ENCODE measurements at regions not wholly inside any gene's neighbourhood (a gene's known extent, or its start where the extent isn't known, plus 50 kb on each side); places are given as distances from the start of the nearest gene placed in this dataset.

- Mint-ChIP-seq H3K27me3 (ENCODE audit: low read depth) (no peaks in the 10 kb centered on the region), H3K4me1 (no peaks in the 10 kb centered on the region), H3K4me3 (no peak overlapping the region), H3K27ac (no peak overlapping the region), H3K9me3 (peaks cover 0 to 12% of the 10 kb centered on the region in 2 experiments; a peak in 2 of 5 replicates), H3K36me3 (ENCODE audit: insufficient read depth in 1 of 3, low read depth in 3 of 3) (no peaks in the 10 kb centered on the region)
- DNase-seq = no peak
- H2AFZ ChIP-seq (ENCODE audit: low read length) = no peak overlapping the region
- H3K14ac ChIP-seq (ENCODE audit: insufficient read depth, low read length) = no peak overlapping the region
- no peak overlapping the region for H3K23ac ChIP-seq (ENCODE audit: insufficient read length, low read depth, low read length)
- H4K91ac ChIP-seq (ENCODE audit: insufficient read length, low read depth, low read length) = no peak overlapping the region
- no peak overlapping the region for H3K18ac ChIP-seq (ENCODE audit: insufficient read length, low read depth, low read length)
- H4K20me1 ChIP-seq (ENCODE audit: control insufficient read depth, insufficient read depth, insufficient read length) = no peaks in the 10 kb centered on the region
- H3K79me1 ChIP-seq (ENCODE audit: insufficient read depth, low read depth, low read length, poor library complexity, severe bottlenecking) = no peaks in the 10 kb centered on the region
- WGBS (ENCODE audit: extremely low coverage, insufficient read length, low lambda C conversion rate) = no CpG with 5 or more reads among the region's 3 CpGs
- H2BK15ac ChIP-seq (ENCODE audit: low read depth, low read length) = no peak overlapping the region
- no peaks in the 10 kb centered on the region for H3K9me3 ChIP-seq (ENCODE audit: control insufficient read depth, low read depth, low read length)
- H3K23me2 ChIP-seq (ENCODE audit: insufficient read length, low read depth, low read length, poor library complexity, severe bottlenecking) = no peaks in the 10 kb centered on the region
- H3K27me3 ChIP-seq (ENCODE audit: insufficient read depth, low read length) = no peaks in the 10 kb centered on the region
- H2BK20ac ChIP-seq (ENCODE audit: low read depth, low read length, poor library complexity, severe bottlenecking) = no peak overlapping the region
- no peak overlapping the region for H3K4ac ChIP-seq (ENCODE audit: low read depth, low read length)
- no peak overlapping the region for H2AK5ac ChIP-seq (ENCODE audit: insufficient read length, low read length)
- no peak overlapping the region for H2BK5ac ChIP-seq (ENCODE audit: insufficient read length, low read length)
- no peak overlapping the region for H3K27ac ChIP-seq (ENCODE audit: insufficient read length, low read depth, low read length)
- H4K5ac ChIP-seq (ENCODE audit: insufficient read length, low read depth, low read length) = no peak overlapping the region
- no peak overlapping the region for H2BK12ac ChIP-seq (ENCODE audit: insufficient read length, low read depth, low read length)
- H3K79me2 ChIP-seq (ENCODE audit: insufficient read depth, low read length) = no peaks in the 10 kb centered on the region
- H3T11ph ChIP-seq (ENCODE audit: low read length) = no peak overlapping the region
- H4K8ac ChIP-seq (replicated peaks; ENCODE audit: insufficient read length, low read depth, low read length) = no peak overlapping the region
- H3K4me1 ChIP-seq (ENCODE audit: insufficient read depth, low read length) = no peaks in the 10 kb centered on the region
- no peak overlapping the region for H2BK120ac ChIP-seq (ENCODE audit: low read depth, low read length, poor library complexity, severe bottlenecking)
- TF ChIP-seq, protein P1, sequence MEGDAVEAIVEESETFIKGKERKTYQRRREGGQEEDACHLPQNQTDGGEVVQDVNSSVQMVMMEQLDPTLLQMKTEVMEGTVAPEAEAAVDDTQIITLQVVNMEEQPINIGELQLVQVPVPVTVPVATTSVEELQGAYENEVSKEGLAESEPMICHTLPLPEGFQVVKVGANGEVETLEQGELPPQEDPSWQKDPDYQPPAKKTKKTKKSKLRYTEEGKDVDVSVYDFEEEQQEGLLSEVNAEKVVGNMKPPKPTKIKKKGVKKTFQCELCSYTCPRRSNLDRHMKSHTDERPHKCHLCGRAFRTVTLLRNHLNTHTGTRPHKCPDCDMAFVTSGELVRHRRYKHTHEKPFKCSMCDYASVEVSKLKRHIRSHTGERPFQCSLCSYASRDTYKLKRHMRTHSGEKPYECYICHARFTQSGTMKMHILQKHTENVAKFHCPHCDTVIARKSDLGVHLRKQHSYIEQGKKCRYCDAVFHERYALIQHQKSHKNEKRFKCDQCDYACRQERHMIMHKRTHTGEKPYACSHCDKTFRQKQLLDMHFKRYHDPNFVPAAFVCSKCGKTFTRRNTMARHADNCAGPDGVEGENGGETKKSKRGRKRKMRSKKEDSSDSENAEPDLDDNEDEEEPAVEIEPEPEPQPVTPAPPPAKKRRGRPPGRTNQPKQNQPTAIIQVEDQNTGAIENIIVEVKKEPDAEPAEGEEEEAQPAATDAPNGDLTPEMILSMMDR (conservative IDR thresholded peaks at IDR 0.05) = no peak
- no peak overlapping the region for H3K56ac ChIP-seq (ENCODE audit: insufficient read length, low read depth, low read length)
- H3K4me2 ChIP-seq (ENCODE audit: insufficient read depth, insufficient read length, low read length) = no peak overlapping the region
- H3K9ac ChIP-seq (ENCODE audit: extremely low read depth, insufficient read length, low read length) = no peak overlapping the region
These were observed 625.7 kb downstream of the SMARCA1 start for GRCh38 chrX:128897621-128898020.

All from H9 (cell line).